Endodermal cell (in vitro differentiated cells): ENCODE measurements at regions not wholly inside any gene's neighbourhood (a gene's known extent, or its start where the extent isn't known, plus 50 kb on each side); places are given as distances from the start of the nearest gene placed in this dataset.

ENCODE experiments used
- DNase-seq: peaks from one replicate; pipeline ENCODE4 v3.0.0-alpha.2; 2017
- H3K27ac ChIP-seq: 2 replicates; pipeline ENCODE4 v1.5.1; 2013; ENCODE audit warnings: mild to moderate bottlenecking, low read depth, low read length, moderate library complexity
- H3K27me3 ChIP-seq: 2 replicates; pipeline ENCODE4 v1.6.1; 2013; ENCODE audit warnings: mild to moderate bottlenecking, low read length, moderate library complexity; ENCODE audit not compliant: insufficient read depth, control insufficient read depth, poor library complexity, severe bottlenecking
- H3K36me3 ChIP-seq: 2 replicates; pipeline ENCODE4 v1.7.0; 2013; ENCODE audit warnings: mild to moderate bottlenecking, low read length, moderate library complexity; ENCODE audit not compliant: control insufficient read depth, insufficient read depth
- H3K4me1 ChIP-seq: one replicate; pipeline ENCODE4 v1.7.0; 2013; ENCODE audit warnings: low read length; ENCODE audit not compliant: control insufficient read depth, insufficient read depth
- H3K4me3 ChIP-seq: 2 replicates; pipeline ENCODE4 v1.5.1; 2013; ENCODE audit warnings: mild to moderate bottlenecking, low read length, moderate library complexity
- H3K9ac ChIP-seq: 2 replicates; pipeline ENCODE4 v1.6.1; 2013; ENCODE audit warnings: mild to moderate bottlenecking, low read length, moderate library complexity; ENCODE audit not compliant: poor library complexity, severe bottlenecking; ENCODE audit errors: extremely low read depth
- H3K9me3 ChIP-seq: 2 replicates; pipeline ENCODE4 v1.6.1; 2013; ENCODE audit warnings: mild to moderate bottlenecking, low read length, moderate library complexity; ENCODE audit not compliant: control insufficient read depth
- H3K27ac Mint-ChIP-seq: 2 replicates; pipeline ENCODE4 v1.8.0; 2020; ENCODE audit warnings: mixed read lengths
- H3K27me3 Mint-ChIP-seq: 2 replicates; pipeline ENCODE4 v1.8.0; 2021; ENCODE audit warnings: mild to moderate bottlenecking, mixed read lengths; ENCODE audit not compliant: insufficient read depth
- H3K36me3 Mint-ChIP-seq: 2 replicates; pipeline ENCODE4 v1.8.0; 2020; ENCODE audit warnings: low read depth, mixed read lengths
- H3K4me1 Mint-ChIP-seq: 2 replicates; pipeline ENCODE4 v1.8.0; 2020; ENCODE audit warnings: mixed read lengths
- H3K4me3 Mint-ChIP-seq: 2 replicates; pipeline ENCODE4 v1.8.0; 2020; ENCODE audit warnings: mild to moderate bottlenecking, moderate library complexity, mixed read lengths
- H3K9me3 Mint-ChIP-seq: 2 replicates; pipeline ENCODE4 v1.8.0; 2020; ENCODE audit warnings: mild to moderate bottlenecking, mixed read lengths
- CTCF ChIP-seq: fragments of 200-600 bp; sonication (generic); conservative IDR thresholded peaks from 2 replicates; pipeline ENCODE4 v1.5.0; 2021; ENCODE audit warnings: antibody characterized with exemption, mild to moderate bottlenecking
- WGBS, 2 experiments: methylation state at CpG; one replicate each; pipeline versions ENCODE4 v1.1.5 to v1.1.7; 2013; ENCODE audit warnings: missing lambda C conversion rate in 2 of 2, mixed read lengths in 1 of 2; ENCODE audit not compliant: insufficient coverage in 1 of 2, insufficient read length in 1 of 2; 5-methylcytosine and 5-hydroxymethylcytosine counted together

DNA sequence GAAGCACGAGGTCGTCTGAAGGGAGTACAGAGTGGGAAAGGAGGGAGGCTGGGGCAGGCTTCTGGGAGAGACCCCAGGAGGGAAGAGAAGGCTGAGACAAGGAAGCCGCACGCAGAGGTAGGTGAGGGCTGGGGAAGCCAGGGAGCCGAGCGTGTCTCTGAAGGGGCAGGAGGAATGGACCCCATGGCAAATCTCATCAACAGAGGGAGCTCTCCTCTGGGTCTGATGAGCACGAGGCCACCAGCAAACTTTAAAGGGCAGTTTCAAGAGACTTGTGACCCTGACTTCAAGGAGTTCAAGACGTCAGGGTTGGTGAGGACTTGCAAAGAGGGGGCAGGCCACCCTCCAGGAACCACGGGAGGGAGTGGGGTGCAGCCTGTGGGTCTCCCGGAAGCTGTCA, 326.2 kb upstream of the IRX2 start:
- no peak overlapping the region for H3K4me3 Mint-ChIP-seq
- H3K4me1 ChIP-seq = no peaks in the 10 kb centered on the region
- peak; percentile 72 for TF ChIP-seq CTCF
- H3K4me1 Mint-ChIP-seq = peaks cover 13% of the 10 kb centered on the region
- 83 to 88% methylated on average over 5 to 10 of the region's 10 CpGs for WGBS, 2 experiments
- H3K27me3 ChIP-seq = no peaks in the 10 kb centered on the region
- H3K36me3 ChIP-seq = no peaks in the 10 kb centered on the region
- H3K36me3 Mint-ChIP-seq = peaks cover 2% of the 10 kb centered on the region
- H3K27me3 Mint-ChIP-seq = peaks cover 17% of the 10 kb centered on the region
- H3K4me3 ChIP-seq = no peak overlapping the region
- no peaks in the 10 kb centered on the region for H3K9me3 ChIP-seq
- H3K27ac ChIP-seq = no peak overlapping the region
- H3K9me3 Mint-ChIP-seq = peaks cover 9% of the 10 kb centered on the region
- no peak overlapping the region for H3K9ac ChIP-seq
- peak; percentile 70 for DNase-seq
- no peak overlapping the region for H3K27ac Mint-ChIP-seq

DNA sequence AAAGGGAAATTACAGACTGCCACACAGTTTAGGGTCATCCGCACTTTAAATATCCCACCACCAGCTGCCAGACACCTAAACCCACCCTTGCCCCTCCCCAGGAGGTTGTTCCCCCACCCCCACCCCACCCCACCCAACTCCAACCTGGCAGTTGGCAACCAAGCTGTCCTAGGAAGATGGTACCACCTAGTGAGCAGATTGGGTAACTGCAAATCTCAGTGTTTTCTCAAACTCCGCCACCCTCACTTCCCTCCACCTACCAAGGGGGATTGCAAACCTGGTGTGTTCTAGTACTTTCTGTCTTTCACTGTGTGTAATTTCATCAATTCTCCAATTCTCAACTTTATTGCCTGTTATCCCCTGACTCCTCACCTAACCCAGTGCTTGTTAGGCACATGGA, 323.8 kb upstream of the IRX2 start:
- peaks cover 8% of the 10 kb centered on the region for H3K9me3 ChIP-seq
- peaks cover 9% of the 10 kb centered on the region for H3K4me1 Mint-ChIP-seq
- no peaks in the 10 kb centered on the region for H3K36me3 ChIP-seq
- no peaks in the 10 kb centered on the region for H3K27me3 ChIP-seq
- WGBS, 2 experiments = 66 to 100% methylated on average over 1 to 2 of the region's 2 CpGs
- no peak overlapping the region for H3K27ac ChIP-seq
- DNase-seq = no peak
- no peak overlapping the region for H3K27ac Mint-ChIP-seq
- no peak overlapping the region for H3K4me3 ChIP-seq
- peak; percentile 66 for TF ChIP-seq CTCF
- peaks cover 2% of the 10 kb centered on the region for H3K36me3 Mint-ChIP-seq
- H3K9ac ChIP-seq = no peak overlapping the region
- peaks cover 21% of the 10 kb centered on the region for H3K9me3 Mint-ChIP-seq
- H3K4me3 Mint-ChIP-seq = no peak overlapping the region
- no peaks in the 10 kb centered on the region for H3K4me1 ChIP-seq
- peaks cover 17% of the 10 kb centered on the region for H3K27me3 Mint-ChIP-seq

DNA sequence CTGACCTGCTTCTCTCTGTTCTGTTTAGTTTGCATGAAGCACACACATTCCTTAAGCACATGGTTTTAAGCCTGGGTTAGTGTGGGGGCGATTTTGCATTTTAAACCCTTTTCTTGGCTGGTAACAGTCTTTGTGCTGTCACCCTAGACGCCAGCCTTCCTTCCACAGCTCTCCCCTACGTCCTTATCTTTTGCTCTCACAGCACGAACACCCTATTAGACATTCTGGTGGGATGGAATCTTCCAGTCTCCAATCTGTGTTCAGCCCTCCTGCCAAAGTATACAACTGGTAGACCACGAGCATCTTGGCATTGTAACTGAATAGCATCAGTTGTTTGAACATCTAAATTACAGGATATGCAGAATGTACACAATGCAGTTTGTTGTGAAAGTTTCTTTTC, 316.9 kb upstream of the IRX2 start:
- Mint-ChIP-seq H3K27me3 (no peaks in the 10 kb centered on the region), H3K4me1 (no peaks in the 10 kb centered on the region), H3K27ac (no peak overlapping the region), H3K9me3 (peaks cover 18% of the 10 kb centered on the region), H3K4me3 (no peak overlapping the region), H3K36me3 (no peaks in the 10 kb centered on the region)
- peaks cover 8% of the 10 kb centered on the region for H3K9me3 ChIP-seq
- DNase-seq = no peak
- H3K4me1 ChIP-seq = no peaks in the 10 kb centered on the region
- no peak overlapping the region for H3K9ac ChIP-seq
- H3K27ac ChIP-seq = no peak overlapping the region
- no peaks in the 10 kb centered on the region for H3K36me3 ChIP-seq
- no peaks in the 10 kb centered on the region for H3K27me3 ChIP-seq
- no peak for TF ChIP-seq CTCF
- WGBS, 2 experiments = 78 to 84% methylated on average over 5 of the region's 5 CpGs
- H3K4me3 ChIP-seq = no peak overlapping the region
